ENCODE measurements at regions not wholly inside any gene's neighbourhood (a gene's known extent, or its start where the extent isn't known, plus 50 kb on each side); places are given as distances from the start of the nearest gene placed in this dataset.

GRCh38 chr3:166582236-166582635, 745.0 kb upstream of the BCHE start:
- TF ChIP-seq MAZ (IDR thresholded peaks at IDR 0.05; ENCODE audit: borderline replicate concordance, low read depth, low read length), result no peak
- TF ChIP-seq NFE2L2 (IDR thresholded peaks at IDR 0.05; ENCODE audit: low read depth, low read length), result no peak
- TF ChIP-seq CTCF (conservative IDR thresholded peaks at IDR 0.05; ENCODE audit: low read depth, low read length), result no peak
- TF ChIP-seq POLR2A (IDR thresholded peaks at IDR 0.05; ENCODE audit: low read depth, low read length), result no peak
- no peak for TF ChIP-seq CEBPB (IDR thresholded peaks at IDR 0.05; ENCODE audit: low read depth, low read length)

Measured in IMR-90 (cell line).